CD14-positive monocyte (primary cell): ENCODE measurements at regions not wholly inside any gene's neighbourhood (a gene's known extent, or its start where the extent isn't known, plus 50 kb on each side); places are given as distances from the start of the nearest gene placed in this dataset.

Source experiments
- DNase-seq, 3 donors: peaks; one replicate each; pipeline ENCODE4 v3.0.0-alpha.2; 2011 to 2022
- H2AFZ ChIP-seq: 2 replicates; pipeline ENCODE4 v1.6.0; 2012; ENCODE audit warnings: mild to moderate bottlenecking, low read depth, low read length, inconsistent platforms; ENCODE audit not compliant: insufficient read depth, poor library complexity, severe bottlenecking
- H3K27ac ChIP-seq, 2 donors: 1 replicate in 1 of 2; 2 replicates in 1 of 2; pipeline ENCODE4 v1.5.1; 2012 to 2013; ENCODE audit warnings: low read length in 2 of 2, control low read depth in 1 of 2, inconsistent platforms in 1 of 2, low read depth in 1 of 2, mild to moderate bottlenecking in 1 of 2
- H3K27me3 ChIP-seq, 2 donors: one replicate each; pipeline versions ENCODE4 v1.6.0 to v1.6.1; 2011 to 2013; ENCODE audit warnings: low read length in 2 of 2; ENCODE audit not compliant: control insufficient read depth in 2 of 2, insufficient read depth in 2 of 2
- H3K36me3 ChIP-seq, 2 donors: replicated peaks in 1 of 2; 1 replicate in 1 of 2; 2 replicates in 1 of 2; pipeline versions ENCODE4 v1.5.1 to v1.6.1; 2012 to 2013; ENCODE audit warnings: low read length in 2 of 2, control low read depth in 1 of 2, inconsistent platforms in 1 of 2, mild to moderate bottlenecking in 1 of 2; ENCODE audit not compliant: insufficient read depth in 2 of 2, control insufficient read depth in 1 of 2
- H3K4me1 ChIP-seq, 2 donors: 1 replicate in 1 of 2; 2 replicates in 1 of 2; pipeline versions ENCODE4 v1.5.1 to v1.6.1; 2012 to 2013; ENCODE audit warnings: low read length in 2 of 2, control low read depth in 1 of 2, inconsistent platforms in 1 of 2, mild to moderate bottlenecking in 1 of 2, moderate library complexity in 1 of 2; ENCODE audit not compliant: insufficient read depth in 2 of 2, control insufficient read depth in 1 of 2
- H3K4me2 ChIP-seq: replicated peaks from 2 replicates; pipeline ENCODE3; 2012; ENCODE audit warnings: low read length, moderate library complexity, mild to moderate bottlenecking; ENCODE audit not compliant: poor library complexity, severe bottlenecking; ENCODE audit errors: extremely low read depth
- H3K4me3 ChIP-seq, 3 experiments: fragments of 200-600 bp in 1 of 3; sonication (generic) in 1 of 3; replicated peaks in 1 of 3; 1 replicate in 2 of 3; 2 replicates in 1 of 3; pipeline ENCODE4 v1.5.1; 2011 to 2013; ENCODE audit warnings: low read length in 3 of 3, mild to moderate bottlenecking in 3 of 3, control low read depth in 2 of 3, low read depth in 2 of 3, inconsistent platforms in 1 of 3, moderate library complexity in 1 of 3
- H3K79me2 ChIP-seq: 2 replicates; pipeline ENCODE4 v1.6.0; 2012; ENCODE audit warnings: mild to moderate bottlenecking, control low read depth, inconsistent platforms, low read length, moderate library complexity; ENCODE audit not compliant: insufficient read depth
- H3K9ac ChIP-seq: 2 replicates; pipeline ENCODE4 v1.6.0; 2017; ENCODE audit warnings: low read length, mild to moderate bottlenecking; ENCODE audit not compliant: insufficient read depth, poor library complexity, severe bottlenecking
- H3K9me3 ChIP-seq, 2 donors: replicated peaks in 1 of 2; 1 replicate in 1 of 2; 2 replicates in 1 of 2; pipeline versions ENCODE4 v1.5.1 to v1.6.1; 2012 to 2013; ENCODE audit warnings: low read length in 2 of 2, control low read depth in 1 of 2; ENCODE audit not compliant: control insufficient read depth in 1 of 2, insufficient read depth in 1 of 2
- H4K20me1 ChIP-seq: 2 replicates; pipeline ENCODE4 v1.6.0; 2012; ENCODE audit warnings: mild to moderate bottlenecking, low read length, control low read depth, moderate library complexity; ENCODE audit not compliant: insufficient read depth
- H3K27ac Mint-ChIP-seq, 7 donors: one replicate each; pipeline ENCODE4 v1.8.0; 2020; ENCODE audit warnings: mild to moderate bottlenecking in 7 of 7, mixed read lengths in 7 of 7, moderate library complexity in 6 of 7, inconsistent platforms in 2 of 7
- H3K27me3 Mint-ChIP-seq, 3 donors: one replicate each; pipeline ENCODE4 v1.8.0; 2021 to 2022; ENCODE audit warnings: low read depth in 3 of 3, mild to moderate bottlenecking in 3 of 3, mixed read lengths in 3 of 3, moderate library complexity in 3 of 3, inconsistent platforms in 1 of 3
- H3K36me3 Mint-ChIP-seq, 2 donors: one replicate each; pipeline ENCODE4 v1.8.0; 2020; ENCODE audit warnings: mixed read lengths in 2 of 2, inconsistent platforms in 1 of 2, mild to moderate bottlenecking in 1 of 2
- H3K4me1 Mint-ChIP-seq: one replicate; pipeline ENCODE4 v1.8.0; 2020; ENCODE audit warnings: mild to moderate bottlenecking, mixed read lengths
- H3K4me3 Mint-ChIP-seq, 2 donors: one replicate each; pipeline ENCODE4 v1.8.0; 2020; ENCODE audit warnings: mild to moderate bottlenecking in 2 of 2, mixed read lengths in 2 of 2, moderate library complexity in 1 of 2
- H3K9me3 Mint-ChIP-seq, 7 donors: one replicate each; pipeline ENCODE4 v1.8.0; 2020 to 2022; ENCODE audit warnings: mixed read lengths in 7 of 7, mild to moderate bottlenecking in 6 of 7, moderate library complexity in 6 of 7, inconsistent platforms in 2 of 7
- WGBS: methylation state at CpG from one replicate; pipeline ENCODE4 v1.1.5; 2013; ENCODE audit warnings: missing lambda C conversion rate; ENCODE audit not compliant: insufficient coverage; 5-methylcytosine and 5-hydroxymethylcytosine counted together
- intact Hi-C, 2 donors: fragments of 100-400 bp; cut with micrococcal nuclease; formaldehyde crosslinking; loops; one replicate each; pipeline versions ENCODE4 v1.15.0 to v1.15.1; 2023
- TF ChIP-seq, protein P1 (sequence below): fragments of 200-600 bp; IDR thresholded peaks from one replicate; pipeline ENCODE4 v1.8.0; 2022; ENCODE audit warnings: antibody characterized with exemption, mild to moderate bottlenecking

DNA sequence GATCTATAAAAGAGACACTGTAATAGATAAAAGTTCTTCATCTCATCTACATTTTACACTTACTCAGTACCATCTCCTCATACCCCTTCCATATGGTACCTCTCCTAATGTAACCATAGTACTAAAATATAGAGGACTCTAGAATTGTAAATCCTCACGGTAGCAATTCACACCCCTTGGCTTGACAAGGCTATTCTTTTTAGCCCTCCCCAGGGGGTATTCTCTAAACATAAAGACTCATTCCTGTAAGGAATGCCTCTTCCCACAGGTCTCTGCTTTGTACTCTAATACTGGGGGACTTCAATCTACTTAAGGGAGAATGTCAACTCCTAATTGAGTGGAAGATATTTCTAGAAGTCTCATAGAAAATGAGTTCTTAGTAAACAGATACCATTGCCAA lies 85.9 kb downstream of the VIP start:
- intact Hi-C loops, result no loop called here
- H3K9me3 ChIP-seq, result peaks cover 0 to 6% of the 10 kb centered on the region in 2 donors
- H3K4me1 ChIP-seq, result no peaks in the 10 kb centered on the region
- H3K36me3 Mint-ChIP-seq, result no peaks in the 10 kb centered on the region
- no peaks in the 10 kb centered on the region for H3K79me2 ChIP-seq
- no peak overlapping the region for H3K4me3 Mint-ChIP-seq
- H3K36me3 ChIP-seq, result no peaks in the 10 kb centered on the region
- no peaks in the 10 kb centered on the region for H4K20me1 ChIP-seq
- no peak overlapping the region for H3K9ac ChIP-seq
- TF ChIP-seq, protein P1, sequence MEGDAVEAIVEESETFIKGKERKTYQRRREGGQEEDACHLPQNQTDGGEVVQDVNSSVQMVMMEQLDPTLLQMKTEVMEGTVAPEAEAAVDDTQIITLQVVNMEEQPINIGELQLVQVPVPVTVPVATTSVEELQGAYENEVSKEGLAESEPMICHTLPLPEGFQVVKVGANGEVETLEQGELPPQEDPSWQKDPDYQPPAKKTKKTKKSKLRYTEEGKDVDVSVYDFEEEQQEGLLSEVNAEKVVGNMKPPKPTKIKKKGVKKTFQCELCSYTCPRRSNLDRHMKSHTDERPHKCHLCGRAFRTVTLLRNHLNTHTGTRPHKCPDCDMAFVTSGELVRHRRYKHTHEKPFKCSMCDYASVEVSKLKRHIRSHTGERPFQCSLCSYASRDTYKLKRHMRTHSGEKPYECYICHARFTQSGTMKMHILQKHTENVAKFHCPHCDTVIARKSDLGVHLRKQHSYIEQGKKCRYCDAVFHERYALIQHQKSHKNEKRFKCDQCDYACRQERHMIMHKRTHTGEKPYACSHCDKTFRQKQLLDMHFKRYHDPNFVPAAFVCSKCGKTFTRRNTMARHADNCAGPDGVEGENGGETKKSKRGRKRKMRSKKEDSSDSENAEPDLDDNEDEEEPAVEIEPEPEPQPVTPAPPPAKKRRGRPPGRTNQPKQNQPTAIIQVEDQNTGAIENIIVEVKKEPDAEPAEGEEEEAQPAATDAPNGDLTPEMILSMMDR, result no peak
- H3K27me3 Mint-ChIP-seq, result peaks cover 0 to 1% (median 0%) of the 10 kb centered on the region in 3 donors
- DNase-seq, result no peak
- WGBS, result 80% methylated on average over 1 of the region's 1 CpG
- no peak overlapping the region for H2AFZ ChIP-seq
- H3K27me3 ChIP-seq, result no peaks in the 10 kb centered on the region
- no peak overlapping the region for H3K4me3 ChIP-seq
- no peak overlapping the region for H3K27ac ChIP-seq
- H3K27ac Mint-ChIP-seq, result no peak overlapping the region
- H3K4me2 ChIP-seq, result no peak overlapping the region
- peaks cover 2 to 19% (median 10%) of the 10 kb centered on the region in 7 donors for H3K9me3 Mint-ChIP-seq
- H3K4me1 Mint-ChIP-seq, result no peaks in the 10 kb centered on the region

DNA sequence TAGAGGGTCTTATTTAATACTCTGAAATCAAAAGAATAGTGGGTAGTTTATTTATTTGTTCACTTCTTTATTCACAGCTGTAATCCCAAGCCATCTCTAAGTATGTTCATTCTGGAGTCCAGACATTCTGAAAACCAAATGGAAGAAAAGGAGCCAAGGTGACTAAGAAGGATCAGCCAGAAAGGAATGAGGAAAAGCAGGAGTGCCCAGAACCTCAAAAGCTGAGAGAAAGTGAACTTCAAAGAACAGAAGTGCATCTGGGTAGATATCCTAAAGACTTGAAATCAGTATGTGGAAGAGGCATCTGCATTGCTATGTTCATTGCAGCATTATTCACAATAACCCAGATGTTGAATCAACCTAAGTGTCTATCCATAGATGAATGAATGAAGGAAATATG lies 94.8 kb downstream of the VIP start:
- TF ChIP-seq, protein P1, result no peak
- Histone ChIP-seq H3K4me3 (no peak overlapping the region), H3K9ac (no peak overlapping the region), H3K9me3 (peaks cover 0 to 5% of the 10 kb centered on the region in 2 donors), H3K79me2 (no peaks in the 10 kb centered on the region), H3K36me3 (no peaks in the 10 kb centered on the region), H4K20me1 (no peaks in the 10 kb centered on the region), H3K27ac (no peak overlapping the region), H3K4me2 (no peak overlapping the region), H3K27me3 (no peaks in the 10 kb centered on the region), H2AFZ (no peak overlapping the region), H3K4me1 (no peaks in the 10 kb centered on the region)
- no peaks in the 10 kb centered on the region for H3K36me3 Mint-ChIP-seq
- H3K4me3 Mint-ChIP-seq, result no peak overlapping the region
- no peak overlapping the region for H3K27ac Mint-ChIP-seq
- DNase-seq, result no peak
- no peaks in the 10 kb centered on the region for H3K4me1 Mint-ChIP-seq
- peaks cover 0 to 8% (median 0%) of the 10 kb centered on the region in 7 donors for H3K9me3 Mint-ChIP-seq
- peaks cover 0 to 3% (median 0%) of the 10 kb centered on the region in 3 donors for H3K27me3 Mint-ChIP-seq
- intact Hi-C loops, result no loop called here
